Stimulated activated CD8-positive, alpha-beta memory T cell treated with anti-CD3 and anti-CD28 coated beads, Interleukin-4, amount 100 ng/mL, for 48 hours (primary cell): ENCODE measurements at regions not wholly inside any gene's neighbourhood (a gene's known extent, or its start where the extent isn't known, plus 50 kb on each side); places are given as distances from the start of the nearest gene placed in this dataset.
"Not testable (repeated sequence)": the region's sequence is repeated elsewhere in the genome, so short reads cannot be mapped to it uniquely, and the experiment has no call there.

Experiments
- DNase-seq: peaks from one replicate; pipeline ENCODE4 v3.0.0-alpha.2; 2020

DNA sequence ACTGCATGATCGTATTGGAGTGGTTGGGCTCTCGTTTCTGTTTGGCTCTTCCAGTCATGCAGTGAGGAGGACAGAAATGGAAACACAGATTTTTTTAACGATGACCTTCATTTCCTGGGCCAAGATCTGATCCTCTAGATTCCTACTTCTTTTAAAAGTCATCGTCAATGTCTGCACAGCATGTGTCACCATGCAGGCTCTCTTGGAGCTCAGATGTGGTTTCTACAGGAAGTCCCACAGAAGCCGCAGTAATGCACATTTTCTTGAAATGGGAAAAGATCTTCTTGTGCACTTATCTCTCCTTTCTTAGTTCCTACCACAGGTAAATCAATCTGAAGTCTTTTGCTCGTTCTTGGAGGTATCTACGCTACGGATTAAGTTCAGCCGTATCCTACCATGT, 626.9 kb downstream of the EFNB2 start:
- DNase-seq = no peak

DNA sequence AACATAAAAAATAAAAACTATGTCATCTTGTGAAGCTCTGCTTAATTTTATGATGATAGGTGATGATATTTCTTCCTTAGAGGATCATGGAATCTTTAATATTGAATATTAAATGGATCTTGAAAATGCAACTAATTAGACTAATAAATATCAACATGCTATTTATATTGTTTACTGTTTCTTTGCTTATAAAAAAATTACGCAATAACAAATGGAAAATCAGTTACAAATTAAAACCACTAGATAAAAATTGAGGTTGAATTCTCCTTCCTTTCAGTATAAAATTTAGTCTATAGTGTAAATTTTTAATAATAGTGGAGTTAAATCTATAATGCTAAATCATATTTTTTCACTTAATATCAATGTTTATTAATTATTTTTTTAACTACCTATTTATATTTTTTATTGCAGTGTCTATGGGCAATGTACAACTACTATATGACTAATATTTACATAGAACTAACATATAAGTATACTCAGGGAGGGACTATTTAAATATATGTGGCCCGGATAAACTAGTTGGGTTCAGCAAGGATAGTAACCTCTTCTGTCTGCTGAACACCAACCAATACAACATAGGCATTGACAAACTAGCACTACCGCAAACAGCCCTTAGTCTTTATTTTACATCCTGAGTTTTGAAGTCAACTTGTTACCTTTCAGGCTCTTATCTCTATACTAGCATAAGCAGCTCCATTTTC, 628.0 kb downstream of the EFNB2 start:
- DNase-seq = no peak

DNA sequence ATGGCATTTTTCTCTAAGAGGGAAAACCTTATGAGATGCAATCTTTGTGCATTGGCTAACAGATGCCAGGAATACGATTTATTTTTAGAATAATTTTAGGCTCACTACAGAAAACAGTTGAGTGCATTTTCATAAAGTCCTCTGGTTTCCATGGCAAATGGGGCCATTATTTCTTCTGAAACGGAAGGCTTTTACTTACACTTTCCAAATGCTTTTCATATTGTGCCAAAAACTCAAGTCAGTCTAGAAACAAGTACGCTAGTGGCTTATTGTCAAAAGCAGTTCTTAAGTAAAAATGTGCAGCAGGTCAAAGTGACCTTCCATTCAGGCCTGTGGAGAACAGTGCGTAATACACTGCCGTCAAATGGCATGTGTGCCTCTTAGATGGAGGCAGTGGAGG, 628.7 kb downstream of the EFNB2 start:
- DNase-seq = no peak

DNA sequence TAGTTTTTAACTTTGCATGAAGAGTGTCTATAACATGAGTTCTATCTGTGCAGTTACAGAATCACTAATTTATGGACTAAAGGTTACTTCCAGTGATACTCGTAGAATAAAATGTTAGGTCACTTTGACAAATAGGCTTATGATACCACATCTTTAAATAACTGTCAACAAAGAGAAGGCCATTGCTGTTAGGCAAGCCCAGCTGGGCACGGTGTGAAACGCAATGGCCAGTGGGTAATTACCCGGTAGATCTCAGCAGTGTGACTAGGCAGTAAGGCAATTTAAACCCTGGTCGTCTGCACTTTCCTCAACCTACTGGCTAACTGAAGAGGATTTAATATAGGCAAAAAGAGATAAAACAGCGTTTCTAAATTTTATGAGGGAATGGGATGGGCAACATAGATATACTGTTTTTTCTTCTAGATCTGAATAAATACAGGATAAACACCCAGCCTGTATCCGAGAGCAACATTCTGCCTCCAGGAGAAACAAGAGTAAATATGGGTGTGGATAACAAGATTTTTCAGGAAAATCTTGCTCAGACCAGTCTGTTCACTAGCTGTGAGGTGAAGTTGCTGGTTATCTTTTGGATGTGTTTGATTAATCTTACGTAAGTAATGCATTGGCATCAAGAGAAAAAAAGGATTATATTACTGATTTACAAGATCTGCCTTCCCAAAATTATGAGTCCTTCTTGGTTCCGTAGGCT, 631.3 kb downstream of the EFNB2 start:
- no peak for DNase-seq

DNA sequence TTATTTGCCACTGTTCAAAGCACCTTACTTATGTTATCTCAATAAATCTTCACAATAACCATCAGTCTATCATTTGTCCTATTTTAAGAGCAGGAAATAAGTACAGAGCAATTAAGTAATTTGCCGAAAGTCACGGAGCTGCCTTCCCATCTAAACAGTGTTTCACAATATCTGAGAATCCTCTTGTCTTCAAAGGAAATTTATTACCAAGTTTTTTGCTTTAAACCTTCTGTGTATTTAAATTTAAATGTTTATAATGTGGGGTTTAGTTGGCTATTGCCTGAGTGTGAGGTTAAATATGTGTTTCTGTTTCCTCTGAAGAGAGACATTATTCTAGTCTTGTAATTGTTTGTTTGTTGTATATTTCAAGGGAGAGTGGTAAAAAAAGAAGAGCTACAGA, 633.1 kb downstream of the EFNB2 start:
- DNase-seq = no peak

DNA sequence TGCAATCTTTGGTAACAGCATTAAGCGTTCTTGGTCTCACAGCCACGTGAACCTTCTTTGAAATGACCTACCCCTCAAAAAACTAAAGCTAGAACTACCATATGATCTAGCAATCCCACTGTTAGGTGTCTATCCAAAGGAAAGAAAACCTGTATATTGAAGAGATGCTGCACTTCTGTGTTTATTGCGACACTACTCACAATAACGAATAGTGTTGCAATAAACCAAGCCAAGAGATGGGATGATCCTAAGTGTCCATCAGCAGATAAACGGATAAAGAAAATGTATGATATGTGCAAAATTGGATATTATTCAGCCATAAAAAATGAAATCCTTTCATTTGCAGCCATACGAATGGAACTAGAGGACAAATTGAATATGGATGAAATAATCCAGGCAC, 637.9 kb downstream of the EFNB2 start:
- no peak for DNase-seq

DNA sequence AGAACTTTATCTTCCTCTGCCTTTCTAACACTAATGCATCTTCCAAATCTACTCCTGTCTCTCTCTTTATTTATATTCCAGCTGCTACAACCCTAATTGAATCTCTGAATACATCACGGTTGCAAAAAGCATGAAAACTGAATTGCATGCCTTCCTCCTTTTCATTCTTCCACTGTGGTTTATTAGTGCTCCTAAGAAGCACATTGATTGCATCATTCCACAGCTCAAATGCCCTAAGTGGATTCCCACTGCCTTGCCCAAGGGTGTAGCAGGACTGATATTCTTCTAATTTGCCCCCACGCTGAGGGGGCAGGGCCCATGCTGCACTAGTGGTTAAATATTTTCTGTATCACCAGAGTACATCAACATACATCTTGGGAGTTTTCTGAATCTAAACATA, 640.8 kb downstream of the EFNB2 start:
- DNase-seq = no peak

DNA sequence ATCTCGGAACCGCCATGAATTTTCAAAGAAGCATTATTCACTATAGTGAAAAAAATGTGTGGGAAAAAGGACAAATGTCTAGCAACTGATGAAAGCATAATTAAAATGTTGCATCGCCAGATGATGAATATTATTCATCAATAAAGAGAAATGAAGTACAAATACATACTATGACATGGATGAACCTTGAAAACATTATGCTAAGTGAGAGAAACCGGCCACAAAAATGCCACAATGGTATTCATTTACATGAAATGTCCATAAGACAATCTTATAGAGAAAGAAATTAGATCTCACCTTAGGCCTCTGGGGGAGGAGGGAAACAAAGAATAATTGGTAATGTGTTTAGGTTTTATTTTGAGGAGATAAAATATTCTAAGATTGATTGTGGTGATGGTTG, 645.0 kb downstream of the EFNB2 start:
- no peak for DNase-seq

DNA sequence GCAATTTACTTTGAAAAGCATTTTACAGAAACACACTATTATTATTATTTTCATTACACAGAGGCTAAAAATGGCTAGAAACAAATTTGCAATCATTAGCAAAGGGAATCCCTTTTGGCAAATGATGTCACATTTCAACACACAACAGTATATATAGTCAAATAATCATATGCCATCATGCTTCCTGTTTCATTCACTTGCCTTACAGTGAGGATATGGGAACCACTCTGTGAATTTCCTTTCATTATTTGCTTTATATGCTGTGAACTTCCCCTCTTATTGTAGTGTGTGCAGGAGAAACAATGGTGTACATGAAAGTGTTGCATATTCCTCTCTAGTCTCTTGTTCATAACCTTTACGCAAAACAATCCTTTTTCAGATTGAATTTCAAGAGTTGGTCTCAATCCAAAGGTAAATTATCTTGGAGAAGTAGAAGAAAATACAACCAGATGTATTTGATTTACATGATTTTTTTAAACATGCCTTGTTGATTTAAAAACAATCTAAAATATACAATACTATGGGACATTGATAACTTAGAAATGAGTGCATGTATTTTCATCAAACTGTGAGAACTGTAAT, 657.3 kb downstream of the EFNB2 start:
- no peak for DNase-seq

DNA sequence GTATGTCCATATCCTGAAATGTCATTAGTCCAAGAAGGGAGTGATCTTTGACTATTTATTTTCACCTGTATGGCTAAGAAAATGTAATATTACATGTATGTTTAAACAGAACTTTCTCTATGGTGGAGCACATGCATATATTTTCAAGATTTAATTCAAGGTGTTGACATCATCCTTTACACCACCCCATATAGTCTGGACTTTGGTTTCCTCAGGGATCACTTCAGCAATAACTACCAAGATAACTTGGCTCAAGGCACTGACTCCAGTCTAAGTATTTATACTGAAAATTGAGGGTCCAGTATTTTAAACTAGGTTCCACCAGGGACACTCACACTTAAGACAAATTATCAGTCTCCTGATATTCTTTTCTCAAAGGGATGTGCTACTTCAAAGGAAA, 660.6 kb downstream of the EFNB2 start:
- DNase-seq = no peak

DNA sequence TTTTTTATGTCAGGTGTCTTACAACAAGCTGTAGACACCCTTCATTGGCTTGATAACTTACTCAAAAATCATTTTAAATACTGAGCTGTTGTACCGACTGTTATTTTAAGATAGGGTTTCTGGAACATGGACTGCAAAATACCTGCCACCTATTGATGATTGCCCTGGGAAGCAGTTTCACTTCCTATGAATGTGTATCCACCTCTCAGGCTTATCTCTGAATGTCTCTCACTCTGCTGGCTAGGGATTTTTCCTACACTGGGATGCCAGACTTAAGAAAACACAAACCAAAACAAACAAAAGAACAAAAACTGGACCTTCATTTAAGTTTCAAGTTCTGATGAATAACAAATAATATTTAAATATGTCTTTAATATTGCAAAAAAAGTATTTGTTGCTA, 663.7 kb downstream of the EFNB2 start:
- no peak for DNase-seq

DNA sequence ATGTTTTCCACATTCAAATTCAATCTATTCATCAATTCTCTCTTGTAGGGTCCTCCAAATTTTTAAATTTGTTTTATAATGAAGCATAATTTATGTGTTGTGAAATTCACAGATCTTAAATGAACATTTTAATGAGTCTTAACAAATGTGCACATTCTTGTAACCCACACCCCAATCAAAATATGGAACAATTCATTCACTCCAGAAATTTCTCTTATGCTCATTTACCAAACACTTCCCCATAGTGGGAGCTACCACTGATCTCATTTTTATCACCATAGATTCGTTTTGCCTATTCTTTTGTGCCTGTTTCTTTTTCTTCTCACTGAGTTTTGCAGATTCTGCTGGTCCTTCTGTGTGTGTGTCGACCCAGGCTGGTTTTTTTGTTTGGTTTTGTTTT, 664.1 kb downstream of the EFNB2 start:
- no peak for DNase-seq

DNA sequence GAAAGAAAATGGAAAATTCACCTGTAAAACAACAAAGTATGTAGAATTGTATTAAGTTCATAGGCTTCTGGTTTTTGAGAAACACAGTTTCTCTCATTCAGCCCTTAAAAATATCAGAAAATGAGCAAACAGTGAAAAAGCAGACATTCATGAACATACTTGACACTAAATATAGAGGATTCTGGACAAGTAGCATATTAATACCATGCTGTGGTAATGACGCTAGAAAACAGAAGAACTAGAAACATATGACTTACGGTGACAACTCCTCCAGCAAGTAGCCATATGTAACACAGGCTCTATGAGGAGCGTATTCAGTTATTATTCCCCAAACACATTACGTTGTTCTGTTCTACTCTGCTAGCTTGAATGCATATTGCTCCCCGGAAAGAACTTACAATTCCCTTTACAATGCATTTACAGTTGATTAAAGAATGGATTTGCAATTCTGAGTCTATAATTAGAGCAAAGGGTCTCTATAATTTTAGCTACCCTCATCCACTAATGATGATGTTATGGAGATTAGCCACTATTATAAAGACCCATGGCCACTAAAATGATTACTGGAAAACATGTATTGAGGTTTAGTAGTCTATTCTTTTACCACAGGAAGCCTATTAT, 672.1 kb downstream of the EFNB2 start:
- no peak for DNase-seq

DNA sequence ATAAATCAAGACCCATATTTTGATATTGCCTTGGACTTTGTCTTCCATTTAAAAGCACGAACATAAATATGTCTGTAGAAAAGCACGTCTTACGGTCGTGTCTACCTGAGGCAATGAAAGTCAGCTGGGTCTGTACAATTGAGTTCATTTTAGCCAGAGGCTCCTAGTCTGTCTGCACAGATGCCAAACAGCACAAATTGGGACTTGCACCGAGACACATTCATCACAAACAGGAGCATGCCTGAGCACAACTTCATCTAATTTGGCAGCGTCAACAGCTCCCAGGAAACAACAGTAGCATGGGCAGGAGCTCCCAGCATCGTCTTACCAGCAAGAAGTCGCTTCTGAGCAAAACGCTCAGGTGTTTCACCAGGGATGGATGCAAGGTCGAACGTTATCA, 687.0 kb downstream of the EFNB2 start:
- DNase-seq = no peak

DNA sequence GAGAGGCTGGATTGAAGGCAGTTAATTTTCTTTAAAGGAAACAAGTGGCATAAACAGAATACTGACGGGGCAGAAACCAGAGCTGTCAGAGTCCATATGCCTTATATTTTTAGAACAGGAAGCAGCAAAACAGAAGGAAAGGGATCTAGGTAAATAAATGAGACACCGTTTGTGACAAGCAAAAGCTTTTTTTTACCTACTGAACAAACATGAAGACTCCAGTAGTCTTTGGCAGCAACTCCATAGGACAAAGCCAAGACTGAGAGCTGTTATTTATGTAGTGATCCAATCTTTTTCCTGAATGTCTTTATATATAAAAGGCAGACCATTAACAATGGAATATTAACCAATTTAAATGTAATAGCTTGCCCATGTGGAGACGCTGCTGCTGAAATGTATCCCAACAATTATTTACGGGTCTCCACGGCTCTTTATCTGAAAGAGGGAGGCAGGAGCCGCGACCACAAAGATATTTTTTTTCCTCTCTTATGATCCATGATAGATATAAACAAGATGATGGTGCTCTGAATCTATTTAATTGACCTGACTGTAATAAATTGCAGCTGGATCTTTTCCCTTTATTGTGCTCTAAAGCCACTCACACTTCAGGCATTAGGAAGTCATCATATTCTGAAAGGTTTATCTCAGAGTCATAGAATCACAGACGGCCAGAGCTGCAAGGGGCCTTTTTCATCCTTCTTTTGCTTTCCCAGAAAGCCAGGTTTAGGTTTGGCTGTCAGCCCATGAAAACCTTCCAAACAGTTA, 687.8 kb downstream of the EFNB2 start:
- no peak for DNase-seq

DNA sequence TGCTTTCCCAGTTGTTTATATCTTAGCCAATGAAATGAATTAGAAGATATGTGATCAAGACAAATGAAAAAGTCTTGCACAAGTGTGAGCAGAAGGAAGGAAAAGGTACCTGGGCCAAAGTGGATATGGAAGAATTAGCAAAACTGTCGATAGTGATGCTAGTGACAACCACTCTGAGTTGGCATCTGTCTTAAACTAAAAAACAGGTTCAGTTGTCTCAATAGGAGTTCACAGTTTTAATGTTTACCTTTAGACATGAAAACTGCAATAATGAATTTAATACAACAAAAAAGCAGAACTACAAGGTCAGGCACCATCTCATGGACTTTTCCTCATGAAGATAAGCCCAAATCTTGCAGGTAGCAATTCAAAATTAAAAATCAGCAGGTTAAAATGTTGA, 688.5 kb downstream of the EFNB2 start:
- DNase-seq = no peak

DNA sequence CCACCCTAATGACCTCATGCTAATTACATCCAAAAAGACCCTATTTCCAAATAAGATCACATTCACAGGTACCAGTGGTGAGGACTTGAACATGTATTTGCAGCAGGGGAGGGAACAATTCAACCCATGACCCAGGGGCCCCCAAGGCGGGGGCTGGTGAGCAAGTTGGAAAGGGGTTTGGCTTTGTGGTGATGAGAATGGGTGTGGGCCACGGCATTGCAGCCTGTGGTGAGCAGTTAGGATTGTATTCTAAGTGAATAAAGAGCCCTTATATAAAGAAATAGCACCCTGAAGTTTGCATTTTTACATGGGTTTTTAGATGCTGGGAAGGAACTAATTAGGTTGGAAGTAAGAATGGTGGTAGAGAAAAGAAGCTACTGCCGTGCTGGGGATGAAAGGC, 694.2 kb downstream of the EFNB2 start:
- no peak for DNase-seq

DNA sequence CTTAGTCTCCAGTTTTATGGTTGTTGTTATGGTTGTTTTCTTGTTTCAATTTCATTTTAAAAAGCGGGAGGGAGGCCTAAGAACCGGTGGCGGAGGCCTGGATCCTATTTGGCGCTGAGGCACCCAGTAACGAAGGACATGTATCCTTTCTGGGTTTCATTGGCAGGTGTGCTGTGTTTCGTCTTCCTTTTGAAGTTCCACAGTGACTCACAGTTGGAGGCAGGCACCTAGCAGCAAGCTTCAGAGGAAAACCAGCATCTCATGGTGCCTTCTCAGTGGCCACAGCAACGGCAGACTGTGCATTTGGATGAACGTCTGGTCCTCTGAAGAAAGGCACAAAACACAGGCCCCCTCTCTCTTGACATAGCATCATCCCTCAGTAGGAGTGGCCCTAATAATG, 697.2 kb downstream of the EFNB2 start:
- no peak for DNase-seq

DNA sequence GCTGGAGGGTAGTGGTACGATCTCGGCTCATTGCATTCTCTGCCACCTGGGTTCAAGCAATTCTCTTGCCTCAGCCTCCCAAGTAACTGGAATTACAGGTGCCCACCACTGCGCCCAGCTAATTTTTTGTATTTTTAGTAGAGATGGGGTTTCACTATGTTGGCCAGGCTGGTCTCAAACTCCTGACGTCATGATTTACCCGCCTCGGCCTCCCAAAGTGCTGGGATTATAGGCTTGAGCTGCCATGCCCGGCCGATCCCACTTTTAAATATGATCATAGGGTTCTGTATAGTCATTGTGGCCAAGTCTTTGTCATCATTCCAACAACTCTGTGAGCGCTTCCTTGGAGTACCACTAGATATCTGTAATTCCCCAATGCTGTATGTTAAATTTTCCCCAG, 698.2 kb downstream of the EFNB2 start:
- DNase-seq = not testable (repeated sequence)

DNA sequence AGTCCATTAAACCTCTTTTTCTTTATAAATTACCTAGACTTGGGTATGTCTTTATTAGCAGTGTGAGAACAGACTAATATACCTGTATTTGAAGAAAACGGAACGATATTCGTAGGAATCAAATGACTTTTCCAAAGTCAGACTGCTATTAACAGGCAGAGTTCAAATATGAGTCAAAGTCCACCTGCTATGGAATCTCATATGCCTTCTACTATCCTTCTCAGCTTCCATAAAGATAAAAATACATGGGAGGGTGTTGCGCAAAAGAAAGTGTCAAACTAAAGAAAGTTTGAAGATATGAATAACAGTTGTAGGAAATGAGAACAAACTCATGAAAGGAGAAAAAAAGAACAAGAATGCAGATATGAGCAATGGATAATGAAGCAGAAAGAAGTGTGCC, 704.6 kb downstream of the EFNB2 start:
- no peak for DNase-seq

DNA sequence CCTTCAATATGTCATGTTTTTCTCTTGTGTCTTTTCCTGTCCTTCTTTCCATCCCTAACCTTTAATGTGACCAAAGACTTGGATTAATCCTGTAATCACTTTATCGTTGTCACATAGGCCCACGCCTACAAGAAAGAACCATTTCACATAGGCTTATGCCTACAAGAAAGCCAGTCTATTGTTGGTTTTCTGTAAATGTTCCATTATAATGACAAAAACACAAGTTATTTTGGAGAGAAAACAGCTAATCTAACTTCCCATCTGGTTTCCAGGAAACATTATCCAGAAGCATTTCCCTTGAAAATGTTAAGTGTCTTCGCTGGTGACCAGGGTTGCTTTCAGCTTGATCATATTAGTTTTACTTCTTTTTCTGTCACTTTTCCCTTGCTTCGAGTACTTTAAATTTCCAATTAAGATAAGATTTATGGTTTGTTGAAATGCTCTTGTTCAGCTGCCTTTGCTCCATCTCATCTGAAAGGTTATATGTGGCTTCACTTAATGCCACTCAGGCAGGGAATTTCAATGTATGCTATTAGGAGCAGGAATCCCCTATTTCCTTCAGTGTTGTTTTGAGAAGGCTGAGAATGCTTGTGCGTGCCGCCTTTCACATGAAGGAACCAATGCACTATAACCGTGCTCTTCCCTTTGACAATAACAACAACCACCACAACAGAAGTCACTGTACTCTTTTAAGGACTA, 708.2 kb downstream of the EFNB2 start:
- no peak for DNase-seq

DNA sequence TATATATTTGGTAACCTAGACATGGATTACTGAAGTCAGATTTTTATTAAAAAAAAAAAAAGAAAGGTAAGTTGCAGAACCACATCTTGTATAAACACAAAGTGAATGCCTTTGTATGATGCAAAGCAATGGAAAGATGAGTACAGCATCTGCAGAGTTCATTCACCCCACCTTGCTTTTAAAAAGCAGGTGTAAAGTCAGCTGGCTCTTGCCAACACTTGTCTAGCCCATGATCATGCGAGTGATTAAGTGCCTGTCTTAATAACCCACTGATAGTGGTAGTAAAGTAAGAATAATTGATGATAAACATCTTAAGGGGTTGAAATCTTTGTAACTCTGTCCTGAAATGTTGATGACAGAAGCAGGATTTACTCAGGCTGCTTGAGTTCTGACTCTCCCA, 710.4 kb downstream of the EFNB2 start:
- no peak for DNase-seq

DNA sequence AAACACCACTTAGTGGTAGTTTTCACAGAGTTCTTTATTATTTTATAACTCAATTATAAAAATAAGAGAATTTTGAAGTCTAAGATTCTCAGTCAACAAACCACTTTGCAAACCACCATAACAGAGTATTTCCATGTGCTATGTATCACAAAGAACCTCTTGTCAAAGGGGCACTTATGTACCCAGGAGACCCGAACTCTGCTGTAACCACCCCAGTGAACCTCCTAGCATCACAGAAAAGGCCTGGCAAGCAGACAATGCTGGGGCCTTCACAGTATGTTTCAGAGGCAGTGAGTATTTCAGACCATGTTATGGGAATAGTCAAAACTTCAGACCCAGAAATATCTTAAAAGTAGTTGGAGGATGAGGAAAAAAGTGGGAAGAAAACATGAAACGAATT, 714.1 kb downstream of the EFNB2 start:
- no peak for DNase-seq
